ENCODE measurements at regions not wholly inside any gene's neighbourhood (a gene's known extent, or its start where the extent isn't known, plus 50 kb on each side); places are given as distances from the start of the nearest gene placed in this dataset.

DNA sequence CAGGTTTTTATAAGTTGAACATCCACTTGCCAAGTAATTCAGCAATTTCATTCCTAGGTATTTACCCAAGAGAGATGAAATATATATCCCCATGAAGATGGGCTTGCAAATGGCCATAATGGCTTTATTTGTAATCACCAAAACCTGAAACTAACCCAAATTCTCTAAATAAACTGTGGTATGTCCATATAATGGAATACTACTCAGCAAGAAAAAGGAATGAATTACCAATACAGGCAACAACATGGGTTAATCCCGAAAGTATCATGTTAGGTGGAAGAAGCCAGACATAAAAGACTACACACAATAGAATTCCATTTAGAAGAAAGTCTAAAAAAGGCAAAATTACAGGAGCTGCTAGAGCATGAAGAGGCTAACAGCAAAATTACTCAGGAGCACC is 101.4 kb upstream of the PPP2R2D start:
- DNase-seq (ENCODE audit: low spot score): no peak

DNA sequence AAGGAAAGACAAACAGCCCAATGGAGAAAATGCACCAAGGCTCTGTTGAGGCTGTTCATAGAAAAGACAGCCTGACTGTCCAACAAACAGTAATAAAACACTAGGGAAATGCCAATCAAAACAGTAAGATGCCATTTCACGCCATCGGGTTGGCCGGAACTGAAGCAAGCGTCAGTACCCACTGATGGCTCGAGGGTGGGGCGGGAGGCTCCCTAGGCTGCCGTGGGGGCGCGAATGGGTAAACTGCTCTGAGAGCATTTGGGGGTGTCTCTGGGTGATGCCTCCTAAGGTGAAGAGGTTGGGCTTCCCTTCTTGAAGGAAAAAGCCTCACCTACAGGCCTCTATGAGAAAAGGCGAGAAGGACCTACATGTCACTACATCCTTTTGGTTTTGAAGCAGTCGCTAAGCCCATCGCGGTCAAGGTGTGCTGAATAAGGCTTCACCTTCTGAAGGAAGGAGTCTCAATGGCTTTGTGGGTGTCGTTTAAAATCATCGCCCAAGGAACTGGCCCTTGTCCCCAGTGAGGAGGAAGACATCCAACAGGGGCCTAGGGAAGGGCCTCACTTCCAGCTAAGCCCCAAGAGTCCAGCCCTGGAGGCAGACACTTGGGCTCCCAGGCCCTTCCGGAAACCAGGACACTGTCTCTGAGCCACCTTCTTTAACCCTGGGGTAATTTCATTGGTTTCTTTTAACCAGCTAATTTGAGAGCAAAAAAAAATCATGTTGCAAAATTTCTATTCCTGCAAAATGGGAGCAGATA is 98.5 kb upstream of the PPP2R2D start:
- DNase-seq (ENCODE audit: low spot score): no peak

DNA sequence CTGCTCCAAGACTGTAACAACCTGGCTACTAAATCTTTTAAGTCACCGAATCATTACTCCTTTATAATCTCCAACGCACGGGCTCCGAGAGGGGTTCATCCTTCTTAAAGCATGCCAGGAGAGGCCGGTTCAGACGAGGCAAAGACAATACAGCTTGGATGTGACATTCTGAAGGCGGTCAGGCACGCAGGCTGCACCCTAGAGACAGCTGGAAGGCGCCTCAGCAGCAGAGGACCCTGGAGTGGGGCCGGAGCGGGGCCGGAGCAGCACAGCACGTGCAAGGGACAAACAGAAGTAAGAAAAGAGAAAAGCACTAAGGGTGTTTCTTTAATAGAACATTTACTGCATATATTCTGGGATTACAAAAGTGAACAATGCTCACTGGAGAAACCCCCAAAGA is 97.8 kb upstream of the PPP2R2D start:
- DNase-seq (ENCODE audit: low spot score): no peak

DNA sequence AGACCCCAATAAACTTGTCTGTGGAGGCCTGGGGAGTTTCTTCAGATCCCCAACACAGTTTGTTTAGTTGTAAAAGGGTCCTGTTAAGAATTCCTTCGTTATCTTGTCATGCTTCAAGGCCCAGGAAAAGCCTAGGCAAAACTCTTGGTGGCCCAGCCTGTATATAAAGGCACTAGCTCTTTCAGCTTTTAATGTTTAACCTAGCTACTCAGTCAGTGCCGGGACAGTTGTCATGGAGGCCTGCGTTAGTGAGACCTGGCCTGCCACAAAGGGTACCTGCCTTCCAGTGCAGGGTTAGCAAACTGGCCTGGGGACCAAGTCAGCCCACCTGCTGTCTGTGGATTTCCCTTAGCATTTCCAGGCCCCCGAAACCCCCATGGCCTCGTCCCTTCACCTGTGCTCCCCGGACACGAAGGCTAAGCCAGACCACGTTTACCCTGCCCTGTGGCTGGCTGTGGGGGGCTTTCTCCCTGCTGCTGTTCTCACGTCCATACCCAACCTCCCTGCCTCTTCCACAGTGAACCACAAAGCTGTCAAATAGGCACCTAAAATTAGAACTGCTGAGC is 96.9 kb upstream of the PPP2R2D start:
- DNase-seq (ENCODE audit: low spot score): no peak

DNA sequence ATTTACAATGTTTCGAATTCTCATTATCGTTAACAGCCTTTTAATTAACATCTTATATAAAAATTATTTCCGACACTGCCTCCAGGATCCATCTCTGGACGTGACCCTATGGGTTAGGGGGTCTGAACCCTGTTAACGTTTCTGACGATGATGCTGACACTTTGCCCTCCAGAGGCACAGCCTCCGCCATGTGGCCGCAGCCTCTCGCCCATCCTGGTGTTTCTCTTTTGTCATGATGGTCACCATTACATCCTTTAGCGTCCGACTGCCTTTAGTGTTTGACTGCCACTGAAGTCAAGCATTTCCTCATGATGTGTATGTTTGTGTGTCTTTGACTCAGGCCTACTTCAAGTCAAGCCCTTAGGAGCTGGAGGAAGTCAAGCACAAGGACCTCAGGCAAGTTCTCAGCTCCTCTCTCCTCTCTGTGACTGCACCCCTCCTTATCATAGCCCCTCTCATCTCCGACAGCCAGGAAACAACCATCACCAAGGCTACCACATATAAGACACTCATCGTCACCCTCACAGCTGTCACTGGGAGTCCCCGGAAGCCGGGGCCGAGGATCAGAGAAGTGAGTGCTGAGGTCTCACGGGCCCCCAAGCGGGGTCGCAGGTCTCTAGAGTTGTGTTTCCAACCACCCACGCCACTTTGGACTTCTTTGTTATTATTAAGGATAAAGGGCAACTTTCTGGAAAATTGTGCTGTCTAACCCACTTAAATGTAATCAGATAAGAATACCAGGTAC is 96.1 kb upstream of the PPP2R2D start:
- no peak for DNase-seq (ENCODE audit: low spot score)

DNA sequence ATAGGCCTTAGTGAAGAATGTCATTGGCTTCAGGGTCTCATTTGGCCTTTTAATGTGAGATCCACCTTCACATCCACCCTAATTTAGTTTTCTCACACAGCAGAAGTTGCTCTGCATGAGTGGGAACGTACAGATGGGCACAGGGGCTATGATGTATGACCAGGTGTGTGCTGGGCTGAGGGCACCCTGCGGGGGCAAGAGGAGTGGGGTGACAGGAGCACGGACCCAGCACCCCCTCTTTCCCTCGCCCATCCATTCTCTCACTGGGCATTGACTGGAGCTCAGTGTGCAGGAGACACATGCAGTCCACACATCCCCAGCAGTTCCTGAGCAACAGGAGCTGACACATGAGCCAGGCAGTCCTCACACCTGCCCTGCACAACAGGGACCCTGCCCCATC is 95.1 kb upstream of the PPP2R2D start:
- DNase-seq (ENCODE audit: low spot score): no peak

DNA sequence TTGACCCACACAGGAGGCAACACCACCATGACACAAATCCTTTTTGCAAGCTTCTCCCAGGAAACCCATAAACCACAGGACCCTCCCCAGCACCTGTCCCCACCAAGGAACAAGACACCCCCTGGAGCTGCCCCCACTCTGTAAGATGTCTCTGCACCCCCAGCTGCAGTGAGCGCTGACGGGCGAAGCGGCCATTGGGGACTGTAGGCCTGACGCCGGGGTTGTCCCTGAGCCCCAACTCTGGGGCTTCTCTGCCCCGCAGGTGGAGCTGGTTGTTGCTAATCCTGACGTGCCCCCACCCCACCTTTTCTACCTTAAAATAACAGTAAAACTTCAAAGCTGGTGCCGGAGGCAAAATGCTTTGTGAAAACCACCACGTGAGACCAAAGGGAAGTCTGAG is 94.7 kb upstream of the PPP2R2D start:
- no peak for DNase-seq (ENCODE audit: low spot score)

DNA sequence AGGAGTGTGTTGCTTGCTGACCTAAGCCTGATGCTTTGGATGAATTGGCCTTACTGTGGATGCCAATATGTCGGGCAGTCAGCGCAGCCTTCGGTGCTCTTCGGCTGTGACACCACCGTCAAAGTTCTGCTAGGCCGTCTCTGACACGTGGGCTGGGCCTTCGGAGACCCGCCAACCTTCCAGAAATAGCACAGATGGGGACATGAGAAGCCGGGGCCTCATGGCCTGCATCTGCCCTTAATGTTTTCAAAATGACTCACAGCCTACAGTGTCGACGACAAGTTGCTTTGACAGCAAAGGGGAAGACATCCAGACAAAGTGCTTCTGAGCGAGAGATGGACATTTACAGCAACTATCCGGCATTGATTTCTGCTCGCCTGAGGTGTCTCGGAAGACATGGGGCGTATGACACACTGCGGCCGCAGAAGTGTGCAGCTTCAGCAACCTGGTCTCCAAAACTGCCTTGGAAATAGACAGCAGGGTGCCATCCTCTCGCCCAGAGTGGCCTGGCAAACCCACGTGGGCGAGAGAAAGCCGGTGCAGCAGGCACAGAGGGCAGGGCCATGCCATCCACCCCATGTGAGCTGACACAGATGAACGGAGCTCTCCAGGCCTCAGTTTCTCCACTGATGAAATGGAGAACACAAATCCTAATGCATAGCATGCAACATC is 94.0 kb upstream of the PPP2R2D start:
- no peak for DNase-seq (ENCODE audit: low spot score)

DNA sequence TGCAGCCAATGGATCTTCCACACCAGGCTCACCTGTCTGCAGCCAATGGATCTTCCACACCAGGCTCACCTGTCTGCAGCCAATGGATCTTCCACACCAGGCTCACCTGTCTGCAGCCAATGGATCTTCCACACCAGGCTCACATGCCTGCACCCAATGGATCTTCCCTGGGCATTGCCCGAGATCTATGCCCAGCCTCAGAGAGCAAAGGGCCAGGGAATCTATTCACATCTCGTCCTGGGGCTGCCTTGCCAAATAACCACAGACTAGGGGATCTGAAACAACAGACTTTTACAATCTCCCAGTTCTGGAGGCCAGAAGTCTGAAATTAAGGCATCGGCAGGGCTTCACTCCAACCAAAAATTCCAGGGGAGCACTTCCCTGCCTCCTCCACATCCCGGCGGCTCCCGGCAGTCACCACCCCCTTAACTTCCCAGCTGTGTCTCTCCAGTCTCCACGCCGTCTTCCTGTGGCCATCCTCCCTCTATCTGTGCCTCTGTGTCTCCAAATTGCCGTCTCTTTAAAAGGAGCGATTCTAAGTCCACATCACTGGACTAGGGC is 92.4 kb upstream of the PPP2R2D start:
- DNase-seq (ENCODE audit: low spot score): no peak

DNA sequence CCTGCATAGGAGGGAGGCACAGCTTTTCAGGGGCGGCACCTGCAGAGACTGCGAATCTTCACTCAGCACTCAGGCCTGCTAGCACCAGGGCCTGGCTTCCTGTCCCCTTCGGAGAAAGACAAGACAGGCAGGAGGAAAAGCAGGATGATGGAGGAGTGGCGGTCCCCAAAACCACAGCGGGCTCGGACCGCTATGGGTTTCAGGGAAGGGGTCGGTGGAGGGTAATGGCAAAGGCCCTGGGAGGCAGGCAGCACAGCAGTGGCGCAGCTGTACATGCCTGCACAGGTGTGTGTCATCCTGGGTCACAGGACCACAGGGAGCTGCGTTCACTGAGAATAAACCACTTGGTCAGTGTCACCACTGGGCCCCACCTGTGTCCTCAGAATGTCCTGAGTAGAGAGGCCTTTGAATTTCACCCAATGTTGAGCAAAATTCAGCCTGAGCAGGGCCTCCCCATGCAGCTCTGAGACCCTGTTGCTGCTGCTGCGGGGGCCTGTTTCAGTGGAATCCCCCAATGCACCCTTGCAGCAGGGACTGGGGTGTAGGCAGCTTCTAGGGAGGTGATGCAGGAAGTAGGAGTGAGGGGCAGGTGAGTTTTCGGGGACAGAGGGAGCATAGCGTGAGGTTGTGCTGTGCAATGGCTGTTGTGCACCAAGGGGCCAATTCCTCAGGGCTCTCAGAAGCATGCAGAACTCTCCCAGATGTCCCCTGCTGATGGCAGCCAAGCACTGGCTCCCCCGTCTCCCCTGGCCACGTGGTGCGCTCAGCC is 90.6 kb upstream of the PPP2R2D start:
- no peak for DNase-seq (ENCODE audit: low spot score)

DNA sequence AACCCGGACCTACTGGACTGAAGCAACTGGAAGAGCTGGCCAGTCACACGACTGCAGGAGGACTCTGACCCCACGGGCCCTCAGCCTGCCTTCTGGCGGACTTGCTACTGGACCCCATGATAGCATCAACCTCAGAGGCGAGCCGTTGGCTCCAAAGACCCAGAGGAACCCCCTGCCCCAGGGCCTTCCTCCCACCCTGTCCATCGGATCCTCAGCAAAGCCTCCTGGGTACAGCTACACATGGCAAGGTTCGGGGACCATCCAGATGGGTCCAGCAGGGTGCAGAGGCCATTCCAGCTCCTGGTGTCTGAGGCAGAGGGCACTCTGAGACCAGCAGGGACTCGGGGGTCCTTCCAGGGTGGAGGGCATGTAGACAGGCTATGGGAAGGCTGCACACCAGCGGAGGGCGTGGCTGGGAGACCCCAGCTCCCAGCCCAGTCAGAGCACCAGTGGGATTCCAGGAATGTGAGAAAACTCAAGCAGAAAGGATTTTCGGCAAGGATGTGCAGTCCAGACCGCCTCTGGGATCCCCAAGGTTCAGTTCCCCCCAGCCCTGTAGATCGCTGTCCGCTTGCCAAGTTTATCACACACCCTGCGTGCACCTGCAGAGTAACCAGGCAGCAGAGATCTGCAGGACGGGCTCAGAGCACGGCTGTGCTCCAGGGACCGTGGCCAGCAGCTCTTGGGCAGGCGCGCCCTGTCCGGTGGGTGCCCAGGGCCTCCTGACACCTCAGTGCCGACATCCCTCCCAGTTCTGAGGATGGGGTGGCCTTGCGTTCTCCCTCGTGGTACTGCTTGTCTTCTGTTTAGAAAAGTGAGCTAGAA is 89.8 kb upstream of the PPP2R2D start:
- no peak for DNase-seq (ENCODE audit: low spot score)

DNA sequence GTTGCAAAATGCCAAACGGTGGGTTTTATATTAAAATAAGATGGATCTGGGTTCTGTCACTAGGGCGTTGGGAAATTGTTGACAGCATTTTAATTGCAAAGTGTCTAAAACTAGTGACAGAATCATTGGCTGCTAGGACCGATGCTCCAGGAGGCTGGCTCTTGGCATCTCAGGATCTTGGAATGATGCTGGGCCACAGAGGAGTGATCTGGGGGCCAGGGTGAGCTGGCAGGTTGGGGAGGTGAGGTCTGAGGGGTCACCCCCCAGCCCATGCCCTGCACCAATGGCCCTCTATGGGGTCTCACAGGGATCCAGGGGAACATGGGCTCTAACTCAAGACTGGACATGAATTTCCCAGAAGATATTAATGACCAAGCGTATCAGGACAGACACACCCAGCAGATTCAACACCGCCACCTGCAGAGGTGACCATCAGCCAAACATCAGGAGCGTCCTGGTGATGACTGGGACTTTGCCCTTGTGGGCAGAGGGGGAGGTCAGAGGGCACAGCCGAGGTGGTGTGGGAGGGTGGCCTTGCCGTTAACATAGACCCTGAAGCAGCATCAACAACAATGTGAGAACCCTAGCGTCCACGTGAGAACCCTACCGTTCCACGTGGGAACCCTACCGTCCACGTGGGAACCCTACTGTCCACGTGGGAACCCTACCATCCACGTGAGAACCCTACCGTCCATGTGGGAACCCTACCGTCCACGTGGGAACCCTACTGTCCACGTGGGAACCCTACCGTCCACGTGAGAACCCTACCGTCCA is 89.0 kb upstream of the PPP2R2D start:
- DNase-seq (ENCODE audit: low spot score): no peak

DNA sequence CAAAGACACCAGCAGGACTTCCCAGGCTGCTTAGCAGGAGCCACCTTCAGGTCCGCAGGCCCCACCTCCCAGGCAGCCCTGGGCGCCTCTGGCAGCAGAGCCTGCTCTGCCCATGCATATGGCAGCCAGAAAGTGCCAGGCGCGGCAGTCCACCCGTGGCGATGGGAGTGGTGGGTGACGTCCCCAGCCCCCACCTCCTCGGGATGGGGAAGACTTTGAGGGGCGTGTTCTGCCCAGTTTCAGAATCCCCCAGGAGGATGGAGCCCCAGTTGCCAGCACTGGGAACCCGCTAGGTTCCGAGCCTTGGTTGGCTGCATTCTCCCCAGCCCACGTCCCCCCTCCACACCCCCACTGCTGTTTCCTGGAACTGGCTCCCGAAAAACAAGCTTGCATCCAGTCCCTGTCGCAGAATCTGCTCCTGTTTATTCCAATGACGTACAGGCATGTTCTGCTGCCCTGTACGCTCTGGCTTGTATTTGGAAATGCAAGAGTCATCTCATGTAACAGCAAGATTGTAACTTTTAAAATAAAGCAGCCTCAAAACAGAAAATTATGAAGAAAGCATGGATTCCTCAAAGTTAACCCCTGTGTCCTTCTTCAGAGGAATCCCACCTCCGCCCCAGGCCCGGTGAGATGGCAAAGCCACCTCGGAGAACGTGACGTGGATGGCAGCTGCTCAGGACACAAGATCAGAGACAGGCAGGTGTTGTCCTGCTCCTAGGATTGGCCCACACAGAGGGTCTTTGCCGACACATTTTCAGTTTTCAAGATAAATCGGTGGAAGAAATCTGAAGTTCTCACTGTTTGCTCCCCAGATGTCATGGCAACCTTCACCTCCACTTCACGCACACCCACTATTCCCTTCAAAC is 87.8 kb upstream of the PPP2R2D start:
- DNase-seq (ENCODE audit: low spot score): no peak

DNA sequence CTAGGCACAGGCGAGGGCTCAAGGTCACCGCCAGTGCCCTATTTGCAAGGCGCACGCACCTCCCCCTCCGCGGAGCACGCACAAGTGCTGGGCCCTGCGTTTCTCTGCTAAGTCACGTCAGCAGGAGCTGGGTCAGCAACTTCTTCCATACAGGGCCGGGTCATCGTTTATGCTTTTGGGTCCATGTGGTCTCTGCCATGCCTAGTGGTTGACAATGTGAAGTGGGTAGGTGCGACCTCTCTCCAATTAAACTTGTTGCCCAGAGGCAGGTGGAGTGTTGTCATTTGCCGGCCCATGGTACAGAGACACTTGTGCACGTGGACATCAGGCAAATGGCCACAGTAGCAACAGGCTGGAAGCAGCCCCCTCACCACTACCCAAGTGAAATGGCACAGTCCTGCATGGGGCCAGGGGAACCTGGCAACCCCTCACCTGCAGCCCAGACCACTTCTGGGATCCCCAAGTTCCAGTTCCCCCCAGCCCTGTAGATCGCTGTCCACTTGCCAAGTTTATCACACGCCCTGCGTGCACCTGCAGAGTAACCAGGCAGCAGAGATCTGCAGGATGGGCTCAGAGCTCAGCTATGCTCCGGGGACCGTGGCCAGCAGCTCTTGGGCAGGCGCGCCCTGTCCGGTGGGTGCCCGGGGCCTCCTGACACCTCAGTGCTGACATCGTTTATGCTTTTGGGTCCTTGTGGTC is 86.1 kb upstream of the PPP2R2D start:
- DNase-seq (ENCODE audit: low spot score): no peak

DNA sequence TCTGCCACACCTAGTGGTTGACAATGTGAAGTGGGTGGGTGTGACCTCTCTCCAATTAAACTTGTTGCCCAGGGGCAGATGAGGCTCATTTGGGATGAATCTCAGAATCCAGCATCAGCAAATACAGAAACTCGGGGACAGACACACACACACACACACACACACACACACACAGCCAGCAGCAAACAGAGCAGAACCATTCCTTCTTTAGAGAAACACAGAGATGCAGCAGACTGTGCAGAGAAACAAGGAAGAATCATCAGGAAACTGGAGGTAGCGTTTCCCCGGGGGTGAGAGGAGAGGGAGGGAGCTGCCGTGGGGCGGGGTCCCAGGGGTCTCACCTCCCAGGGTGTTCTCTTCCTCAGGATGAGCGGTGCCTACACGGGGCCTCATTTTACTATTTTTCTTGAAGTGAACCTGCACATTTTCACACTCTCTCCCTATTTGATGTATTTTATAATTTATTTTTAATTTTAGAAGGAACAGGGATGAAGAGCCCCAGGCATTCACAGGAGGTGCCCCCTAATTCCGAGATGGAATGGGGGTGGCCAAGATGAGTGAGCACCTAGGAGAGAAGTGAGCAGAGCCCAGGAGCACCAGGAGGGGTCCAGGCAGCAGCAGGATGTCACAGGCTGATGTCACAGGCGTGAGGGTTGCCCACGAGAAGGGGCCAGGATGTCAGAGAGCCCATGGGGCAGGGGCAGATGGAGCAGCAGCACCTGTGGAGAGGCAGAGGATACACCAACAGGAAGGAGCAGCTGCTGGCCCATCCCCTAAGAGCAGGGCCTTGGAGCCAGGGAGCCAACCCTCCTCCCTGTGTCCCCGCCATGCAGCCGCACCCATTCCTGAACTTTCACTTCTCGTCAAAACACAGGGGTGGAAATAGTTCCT is 85.3 kb upstream of the PPP2R2D start:
- no peak for DNase-seq (ENCODE audit: low spot score)

DNA sequence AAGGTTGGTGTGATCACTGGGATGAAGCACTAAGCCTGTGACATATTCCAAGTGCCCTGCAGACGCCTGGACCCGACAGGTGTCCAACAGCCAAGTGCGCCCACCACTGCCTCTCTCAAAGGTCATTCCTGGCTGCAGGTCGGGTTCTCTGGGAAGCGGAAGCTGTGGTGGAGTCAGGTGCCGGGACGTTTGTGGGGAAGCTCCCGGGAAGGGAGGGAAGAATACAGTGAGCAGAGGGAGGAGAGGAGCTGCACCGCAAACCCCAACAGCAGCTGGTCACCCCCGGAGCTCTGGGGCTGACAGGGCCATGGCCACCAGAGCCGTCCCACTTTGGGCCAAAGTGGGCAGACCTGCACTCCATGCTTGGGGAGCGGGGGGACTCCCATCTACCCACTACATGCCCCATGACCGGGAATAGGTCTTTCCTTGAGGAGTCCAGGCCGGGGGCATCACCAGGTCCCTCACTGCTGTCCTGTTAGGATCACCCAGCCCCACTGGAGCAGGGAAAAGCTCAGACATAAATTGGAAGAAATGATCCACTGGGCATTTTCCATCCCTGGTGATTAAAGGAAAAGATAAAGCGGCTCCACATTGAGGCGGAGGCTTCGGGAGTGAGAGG is 84.5 kb upstream of the PPP2R2D start:
- no peak for DNase-seq (ENCODE audit: low spot score)
